ENCODE measurements at regions not wholly inside any gene's neighbourhood (a gene's known extent, or its start where the extent isn't known, plus 50 kb on each side); places are given as distances from the start of the nearest gene placed in this dataset.
"Not testable (repeated sequence)": the region's sequence is repeated elsewhere in the genome, so short reads cannot be mapped to it uniquely, and the experiment has no call there.

DNA sequence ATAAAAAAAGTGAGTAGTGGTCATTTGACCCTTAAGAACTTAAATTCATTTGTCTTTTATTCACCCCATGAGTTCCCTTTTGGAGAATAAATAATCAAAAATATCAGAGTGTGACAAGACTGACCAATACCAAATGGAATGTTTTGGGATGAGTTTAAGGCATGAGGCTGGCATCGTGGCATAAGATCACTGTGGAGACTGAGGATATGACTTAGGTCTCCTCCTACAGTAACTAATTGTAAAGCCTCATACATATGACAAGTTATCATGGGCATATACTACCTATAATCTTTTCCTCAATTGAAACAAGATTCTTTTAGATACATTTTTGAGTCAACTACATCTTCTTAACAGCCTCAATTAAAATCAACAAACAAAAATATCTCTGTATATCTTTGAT lies 782.0 kb downstream of the SLITRK1 start:
- Histone ChIP-seq H3K9me3 (no peaks in the 10 kb centered on the region), H3K4me1 (no peaks in the 10 kb centered on the region), H3K27me3 (no peaks in the 10 kb centered on the region), H3K27ac (no peak overlapping the region), H3K36me3 (no peaks in the 10 kb centered on the region), H3K4me3 (no peak overlapping the region)
- TF ChIP-seq CTCF (IDR thresholded peaks at IDR 0.05): no peak
- no peak for DNase-seq (ENCODE audit: low spot score)

DNA sequence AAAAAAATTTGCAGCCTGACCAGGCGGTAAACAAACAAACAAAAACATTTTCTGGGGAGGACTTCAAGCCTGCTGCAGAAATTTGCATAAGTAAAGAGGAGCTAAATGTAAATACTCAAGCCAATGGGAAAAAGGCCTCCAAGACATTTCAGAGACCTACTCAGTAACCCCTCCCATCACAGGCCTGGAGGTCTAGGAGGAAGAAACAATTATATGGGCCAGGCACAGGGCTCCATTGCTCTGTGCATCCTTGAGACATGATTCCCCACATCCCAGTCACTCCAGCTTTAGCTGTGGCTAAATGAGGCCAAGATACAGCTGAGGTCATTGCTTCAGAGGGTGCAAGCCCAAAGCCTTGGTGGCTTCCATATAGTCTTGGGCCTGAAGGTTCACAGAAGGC lies 793.4 kb downstream of the SLITRK1 start:
- H3K27me3 ChIP-seq: no peaks in the 10 kb centered on the region
- H3K27ac ChIP-seq: no peak overlapping the region
- DNase-seq (ENCODE audit: low spot score): no peak
- no peaks in the 10 kb centered on the region for H3K4me1 ChIP-seq
- no peak overlapping the region for H3K4me3 ChIP-seq
- H3K9me3 ChIP-seq: peaks cover 0 to 5% of the 10 kb centered on the region in 2 donors
- TF ChIP-seq CTCF (IDR thresholded peaks at IDR 0.05): no peak
- H3K36me3 ChIP-seq: no peaks in the 10 kb centered on the region

- Histone ChIP-seq H3K27me3 (no peaks in the 10 kb centered on the region), H3K9me3 (peaks cover 0 to 5% of the 10 kb centered on the region in 2 donors), H3K4me3 (no peak overlapping the region), H3K36me3 (no peaks in the 10 kb centered on the region), H3K4me1 (no peaks in the 10 kb centered on the region), H3K27ac (no peak overlapping the region)
- DNase-seq (ENCODE audit: low spot score): no peak
- no peak for TF ChIP-seq CTCF (IDR thresholded peaks at IDR 0.05)
These were observed 795.3 kb downstream of the SLITRK1 start for GRCh38 chr13:83086948-83087347.

- peaks cover 0 to 5% of the 10 kb centered on the region in 2 donors for H3K9me3 ChIP-seq
- no peaks in the 10 kb centered on the region for H3K4me1 ChIP-seq
- no peak for DNase-seq (ENCODE audit: low spot score)
- H3K4me3 ChIP-seq: no peak overlapping the region
- no peaks in the 10 kb centered on the region for H3K27me3 ChIP-seq
- H3K36me3 ChIP-seq: no peaks in the 10 kb centered on the region
- H3K27ac ChIP-seq: no peak overlapping the region
- no peak for TF ChIP-seq CTCF (IDR thresholded peaks at IDR 0.05)
These were observed 796.2 kb downstream of the SLITRK1 start for GRCh38 chr13:83086088-83086487.

GRCh38 chr13:83085186-83085900 lies 796.9 kb downstream of the SLITRK1 start:
- no peaks in the 10 kb centered on the region for H3K4me1 ChIP-seq
- H3K4me3 ChIP-seq: no peak overlapping the region
- no peak for DNase-seq (ENCODE audit: low spot score)
- no peak for TF ChIP-seq CTCF (IDR thresholded peaks at IDR 0.05)
- H3K27ac ChIP-seq: no peak overlapping the region
- H3K9me3 ChIP-seq: peaks cover 0 to 5% of the 10 kb centered on the region in 2 donors
- no peaks in the 10 kb centered on the region for H3K27me3 ChIP-seq
- H3K36me3 ChIP-seq: no peaks in the 10 kb centered on the region

DNA sequence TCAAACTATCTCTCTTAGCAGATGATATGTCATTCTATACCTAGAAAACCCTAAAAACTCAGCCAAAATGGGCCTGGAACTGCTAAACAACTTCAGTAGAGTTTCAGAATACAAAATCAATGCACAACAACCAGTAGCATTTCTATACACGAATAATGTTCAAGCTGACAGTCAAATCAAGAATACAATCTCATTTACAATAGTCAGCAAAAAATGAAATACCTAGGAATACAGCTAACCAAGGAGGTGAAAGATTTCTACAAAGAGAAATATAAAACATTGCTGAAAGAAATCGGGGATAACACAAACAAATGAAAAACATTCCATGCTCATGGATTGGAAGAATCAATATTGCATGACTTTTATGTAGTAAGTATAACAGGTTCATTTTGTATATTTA lies 804.8 kb downstream of the SLITRK1 start:
- Histone ChIP-seq H3K36me3 (no peaks in the 10 kb centered on the region), H3K9me3 (no peaks in the 10 kb centered on the region), H3K4me3 (no peak overlapping the region), H3K27ac (no peak overlapping the region), H3K27me3 (no peaks in the 10 kb centered on the region), H3K4me1 (no peaks in the 10 kb centered on the region)
- TF ChIP-seq CTCF (IDR thresholded peaks at IDR 0.05): no peak
- no peak for DNase-seq (ENCODE audit: low spot score)

GRCh38 chr13:83073930-83074329 lies 808.3 kb downstream of the SLITRK1 start:
- H3K4me1 ChIP-seq, H3K4me3 ChIP-seq: not testable (repeated sequence)

More at GRCh38 chr13:83073930-83074329, 808.3 kb downstream of the SLITRK1 start:
- H3K36me3 ChIP-seq; H3K27ac ChIP-seq; DNase-seq (ENCODE audit: low spot score); H3K9me3 ChIP-seq; H3K27me3 ChIP-seq: not testable (repeated sequence)
